ENCODE measurements at regions not wholly inside any gene's neighbourhood (a gene's known extent, or its start where the extent isn't known, plus 50 kb on each side); places are given as distances from the start of the nearest gene placed in this dataset.
"Not testable (repeated sequence)": the region's sequence is repeated elsewhere in the genome, so short reads cannot be mapped to it uniquely, and the experiment has no call there.

- DNase-seq (ENCODE audit: low read depth in 2 of 2), result no peak
Observed at GRCh38 chr6:170044836-170045562, 245.9 kb downstream of the DLL1 start.

- DNase-seq (ENCODE audit: low read depth in 2 of 2), result no peak
Observed at GRCh38 chr6:170043881-170044790, 246.7 kb downstream of the DLL1 start.

GRCh38 chr6:170043150-170043819 is 247.6 kb downstream of the DLL1 start:
- DNase-seq (ENCODE audit: low read depth in 2 of 2), result no peak

GRCh38 chr6:170042596-170043118 is 248.2 kb downstream of the DLL1 start:
- DNase-seq (ENCODE audit: low read depth in 2 of 2), result no peak

- DNase-seq (ENCODE audit: low read depth in 2 of 2), result no peak
Observed at GRCh38 chr6:170042123-170042522, 248.8 kb downstream of the DLL1 start.

GRCh38 chr6:170041526-170041925 is 249.4 kb downstream of the DLL1 start:
- DNase-seq (ENCODE audit: low read depth in 2 of 2), result no peak

GRCh38 chr6:170040906-170041305 is 250.0 kb downstream of the DLL1 start:
- DNase-seq (ENCODE audit: low read depth in 2 of 2), result no peak

GRCh38 chr6:170040115-170040500 is 250.8 kb downstream of the DLL1 start:
- no peak for DNase-seq (ENCODE audit: low read depth in 2 of 2)

- DNase-seq (ENCODE audit: low read depth in 2 of 2), result no peak
Observed at GRCh38 chr6:170039156-170040114, 251.4 kb downstream of the DLL1 start.

- no peak for DNase-seq (ENCODE audit: low read depth in 2 of 2)
Observed at GRCh38 chr6:170038708-170039107, 252.2 kb downstream of the DLL1 start.

- DNase-seq (ENCODE audit: low read depth in 2 of 2), result no peak
Observed at GRCh38 chr6:170038251-170038650, 252.6 kb downstream of the DLL1 start.

- no peak for DNase-seq (ENCODE audit: low read depth in 2 of 2)
Observed at GRCh38 chr6:170037541-170038250, 253.2 kb downstream of the DLL1 start.

GRCh38 chr6:170036916-170037315 is 254.0 kb downstream of the DLL1 start:
- DNase-seq (ENCODE audit: low read depth in 2 of 2), result no peak

- DNase-seq (ENCODE audit: low read depth in 2 of 2), result not testable (repeated sequence)
Observed at GRCh38 chr6:170036367-170036766, 254.5 kb downstream of the DLL1 start.

GRCh38 chr6:170035901-170036304 is 255.0 kb downstream of the DLL1 start:
- no peak for DNase-seq (ENCODE audit: low read depth in 2 of 2)

GRCh38 chr6:170035044-170035443 is 255.8 kb downstream of the DLL1 start:
- no peak for DNase-seq (ENCODE audit: low read depth in 2 of 2)

GRCh38 chr6:170034294-170034693 is 256.6 kb downstream of the DLL1 start:
- no peak for DNase-seq (ENCODE audit: low read depth in 2 of 2)

GRCh38 chr6:170033666-170034065 is 257.2 kb downstream of the DLL1 start:
- no peak for DNase-seq (ENCODE audit: low read depth in 2 of 2)

GRCh38 chr6:170032706-170033309 is 258.1 kb downstream of the DLL1 start:
- no peak for DNase-seq (ENCODE audit: low read depth in 2 of 2)

- DNase-seq (ENCODE audit: low read depth in 2 of 2), result no peak
Observed at GRCh38 chr6:170032197-170032596, 258.7 kb downstream of the DLL1 start.

Measured in fibroblast of skin of left quadriceps (primary cell).